ENCODE measurements at regions not wholly inside any gene's neighbourhood (a gene's known extent, or its start where the extent isn't known, plus 50 kb on each side); places are given as distances from the start of the nearest gene placed in this dataset.

- H3K4me3 ChIP-seq (ENCODE audit: low read depth, low read length): no peak overlapping the region
- H3K27ac ChIP-seq (ENCODE audit: low read depth, low read length): no peak overlapping the region
- no peaks in the 10 kb centered on the region for H3K4me1 ChIP-seq (ENCODE audit: control insufficient read depth, insufficient read depth, low read length)
- H3K9ac ChIP-seq (ENCODE audit: low read depth, low read length): no peak overlapping the region
- no peaks in the 10 kb centered on the region for H3K36me3 ChIP-seq (ENCODE audit: control insufficient read depth, insufficient read depth, low read length)
- H3K27me3 ChIP-seq (ENCODE audit: control insufficient read depth, insufficient read depth, low read length): no peaks in the 10 kb centered on the region
- H3K9me3 ChIP-seq (ENCODE audit: control insufficient read depth, insufficient read depth, low read length): no peaks in the 10 kb centered on the region
Measured at GRCh38 chr2:238633426-238634328, 206.9 kb downstream of the ASB1 start.

DNA sequence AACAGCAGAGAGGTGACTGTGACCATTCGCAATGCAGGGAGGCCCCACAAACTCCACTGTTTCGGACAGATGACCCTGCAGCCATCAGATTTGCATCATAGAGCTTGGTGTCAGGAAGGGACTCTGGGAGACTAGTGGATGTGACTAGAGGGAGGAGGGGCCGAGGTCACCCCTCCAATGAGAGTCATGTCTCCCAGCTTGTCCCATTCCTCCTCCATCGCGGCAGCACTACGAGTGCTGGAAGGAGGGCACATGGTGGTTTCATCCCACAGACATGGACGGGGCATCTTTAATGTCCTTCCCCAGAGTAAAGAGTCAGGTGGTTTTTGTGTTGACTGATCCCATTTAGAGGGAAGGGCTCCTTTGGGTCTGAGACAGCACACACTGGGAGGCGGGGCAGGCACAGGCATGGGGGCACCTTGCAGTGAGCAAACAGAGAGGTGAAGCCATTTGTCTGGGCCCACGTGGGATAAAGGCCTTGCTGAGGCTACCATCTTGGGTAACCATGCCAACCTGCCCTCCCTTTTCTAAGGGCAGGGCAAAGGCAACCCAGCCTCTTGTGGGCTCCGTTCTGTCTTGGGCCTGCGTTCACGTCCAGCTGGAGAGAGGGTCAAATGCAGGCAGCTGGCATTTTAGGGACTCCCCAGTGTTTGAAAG, 208.1 kb downstream of the ASB1 start:
- H3K4me1 ChIP-seq (ENCODE audit: control insufficient read depth, insufficient read depth, low read length): no peaks in the 10 kb centered on the region
- H3K36me3 ChIP-seq (ENCODE audit: control insufficient read depth, insufficient read depth, low read length): no peaks in the 10 kb centered on the region
- H3K9ac ChIP-seq (ENCODE audit: low read depth, low read length): no peak overlapping the region
- no peaks in the 10 kb centered on the region for H3K9me3 ChIP-seq (ENCODE audit: control insufficient read depth, insufficient read depth, low read length)
- no peak overlapping the region for H3K27ac ChIP-seq (ENCODE audit: low read depth, low read length)
- no peak overlapping the region for H3K4me3 ChIP-seq (ENCODE audit: low read depth, low read length)
- no peaks in the 10 kb centered on the region for H3K27me3 ChIP-seq (ENCODE audit: control insufficient read depth, insufficient read depth, low read length)

DNA sequence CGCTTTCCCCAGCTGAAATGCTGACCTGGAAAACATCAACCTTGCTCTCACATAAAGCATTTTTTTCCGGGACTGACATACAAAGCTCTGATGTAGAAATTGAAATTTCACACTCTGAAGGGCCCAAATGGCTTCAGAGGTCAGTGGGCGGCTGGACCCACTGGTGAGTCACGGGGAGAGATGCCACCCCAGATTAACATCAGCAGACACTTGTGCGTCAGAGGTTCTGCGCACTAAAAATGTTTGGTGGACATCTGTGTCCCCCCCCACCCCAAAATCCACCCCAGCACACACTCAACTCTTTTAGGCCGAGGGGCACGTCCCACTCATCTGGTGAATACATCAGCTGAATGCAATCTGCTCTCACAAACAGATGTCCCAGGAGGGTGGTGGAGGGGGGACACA, 208.9 kb downstream of the ASB1 start:
- Histone ChIP-seq H3K36me3 (ENCODE audit: control insufficient read depth, insufficient read depth, low read length) (no peaks in the 10 kb centered on the region), H3K27ac (ENCODE audit: low read depth, low read length) (no peak overlapping the region), H3K4me1 (ENCODE audit: control insufficient read depth, insufficient read depth, low read length) (no peaks in the 10 kb centered on the region), H3K9me3 (ENCODE audit: control insufficient read depth, insufficient read depth, low read length) (no peaks in the 10 kb centered on the region), H3K9ac (ENCODE audit: low read depth, low read length) (no peak overlapping the region), H3K4me3 (ENCODE audit: low read depth, low read length) (no peak overlapping the region), H3K27me3 (ENCODE audit: control insufficient read depth, insufficient read depth, low read length) (no peaks in the 10 kb centered on the region)

- Histone ChIP-seq H3K27me3 (ENCODE audit: control insufficient read depth, insufficient read depth, low read length) (no peaks in the 10 kb centered on the region), H3K9me3 (ENCODE audit: control insufficient read depth, insufficient read depth, low read length) (no peaks in the 10 kb centered on the region), H3K36me3 (ENCODE audit: control insufficient read depth, insufficient read depth, low read length) (no peaks in the 10 kb centered on the region), H3K9ac (ENCODE audit: low read depth, low read length) (no peak overlapping the region), H3K4me1 (ENCODE audit: control insufficient read depth, insufficient read depth, low read length) (no peaks in the 10 kb centered on the region), H3K4me3 (ENCODE audit: low read depth, low read length) (no peak overlapping the region), H3K27ac (ENCODE audit: low read depth, low read length) (no peak overlapping the region)
Measured at GRCh38 chr2:238636269-238637073, 209.7 kb downstream of the ASB1 start.

GRCh38 chr2:238638100-238638981, 209.5 kb upstream of the TWIST2 start:
- no peak overlapping the region for H3K9ac ChIP-seq (ENCODE audit: low read depth, low read length)
- no peaks in the 10 kb centered on the region for H3K27me3 ChIP-seq (ENCODE audit: control insufficient read depth, insufficient read depth, low read length)
- no peaks in the 10 kb centered on the region for H3K4me1 ChIP-seq (ENCODE audit: control insufficient read depth, insufficient read depth, low read length)
- no peaks in the 10 kb centered on the region for H3K9me3 ChIP-seq (ENCODE audit: control insufficient read depth, insufficient read depth, low read length)
- no peak overlapping the region for H3K4me3 ChIP-seq (ENCODE audit: low read depth, low read length)
- no peak overlapping the region for H3K27ac ChIP-seq (ENCODE audit: low read depth, low read length)
- H3K36me3 ChIP-seq (ENCODE audit: control insufficient read depth, insufficient read depth, low read length): no peaks in the 10 kb centered on the region

DNA sequence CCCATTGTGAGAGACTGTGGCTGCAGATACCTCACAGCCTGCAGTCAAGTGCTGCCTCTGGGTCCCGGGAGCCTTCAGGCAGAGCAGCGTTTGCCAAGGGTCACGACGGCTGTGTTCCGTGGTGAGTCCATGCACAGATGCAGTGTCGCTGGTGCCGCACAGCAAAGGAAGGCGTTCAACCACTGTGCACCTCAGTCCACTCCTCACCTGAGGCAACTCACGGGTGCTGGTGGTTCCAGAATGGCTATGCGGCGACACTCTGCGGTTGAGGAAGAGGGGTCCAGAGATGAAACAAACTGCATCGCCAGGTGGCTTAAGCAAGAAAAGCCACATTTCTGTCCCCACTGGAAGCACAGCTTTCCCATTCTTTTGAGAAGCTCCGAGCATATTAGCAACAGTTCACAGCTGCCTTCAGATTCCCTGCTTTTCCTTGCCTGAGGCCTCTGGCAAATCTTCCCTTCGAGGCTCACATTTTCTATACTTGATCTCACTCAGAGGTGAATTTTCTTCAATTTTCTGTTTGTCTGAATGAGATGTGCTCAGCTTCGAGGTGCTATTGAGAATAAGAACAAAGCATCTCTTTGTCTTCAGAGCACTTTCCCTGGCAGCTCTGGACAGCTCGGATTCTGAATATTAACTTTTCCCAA, 208.8 kb upstream of the TWIST2 start:
- Histone ChIP-seq H3K9ac (ENCODE audit: low read depth, low read length) (no peak overlapping the region), H3K27ac (ENCODE audit: low read depth, low read length) (no peak overlapping the region), H3K9me3 (ENCODE audit: control insufficient read depth, insufficient read depth, low read length) (no peaks in the 10 kb centered on the region), H3K27me3 (ENCODE audit: control insufficient read depth, insufficient read depth, low read length) (no peaks in the 10 kb centered on the region), H3K4me1 (ENCODE audit: control insufficient read depth, insufficient read depth, low read length) (no peaks in the 10 kb centered on the region), H3K36me3 (ENCODE audit: control insufficient read depth, insufficient read depth, low read length) (no peaks in the 10 kb centered on the region), H3K4me3 (ENCODE audit: low read depth, low read length) (no peak overlapping the region)

DNA sequence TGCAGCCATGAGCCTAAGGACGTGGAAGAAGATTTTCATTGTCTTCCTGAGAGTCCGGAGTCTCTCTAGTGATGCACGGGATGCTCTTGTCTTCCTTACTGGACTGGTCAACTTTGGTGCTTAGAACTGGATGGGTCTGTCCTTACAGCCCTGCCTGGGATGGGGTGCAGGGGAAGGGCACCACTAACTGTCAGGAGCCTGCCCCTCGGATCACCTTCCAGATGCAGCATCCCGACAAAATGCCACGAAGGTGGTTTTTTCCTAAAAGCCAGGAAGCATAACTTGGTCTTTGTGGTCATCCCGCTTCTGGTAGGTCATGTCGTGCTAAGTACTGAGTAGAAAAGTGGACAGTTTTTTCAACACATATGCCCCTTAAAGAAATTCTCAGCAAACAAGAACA, 207.4 kb upstream of the TWIST2 start:
- no peaks in the 10 kb centered on the region for H3K9me3 ChIP-seq (ENCODE audit: control insufficient read depth, insufficient read depth, low read length)
- no peaks in the 10 kb centered on the region for H3K36me3 ChIP-seq (ENCODE audit: control insufficient read depth, insufficient read depth, low read length)
- no peak overlapping the region for H3K4me3 ChIP-seq (ENCODE audit: low read depth, low read length)
- no peaks in the 10 kb centered on the region for H3K4me1 ChIP-seq (ENCODE audit: control insufficient read depth, insufficient read depth, low read length)
- H3K27ac ChIP-seq (ENCODE audit: low read depth, low read length): no peak overlapping the region
- H3K9ac ChIP-seq (ENCODE audit: low read depth, low read length): no peak overlapping the region
- no peaks in the 10 kb centered on the region for H3K27me3 ChIP-seq (ENCODE audit: control insufficient read depth, insufficient read depth, low read length)

DNA sequence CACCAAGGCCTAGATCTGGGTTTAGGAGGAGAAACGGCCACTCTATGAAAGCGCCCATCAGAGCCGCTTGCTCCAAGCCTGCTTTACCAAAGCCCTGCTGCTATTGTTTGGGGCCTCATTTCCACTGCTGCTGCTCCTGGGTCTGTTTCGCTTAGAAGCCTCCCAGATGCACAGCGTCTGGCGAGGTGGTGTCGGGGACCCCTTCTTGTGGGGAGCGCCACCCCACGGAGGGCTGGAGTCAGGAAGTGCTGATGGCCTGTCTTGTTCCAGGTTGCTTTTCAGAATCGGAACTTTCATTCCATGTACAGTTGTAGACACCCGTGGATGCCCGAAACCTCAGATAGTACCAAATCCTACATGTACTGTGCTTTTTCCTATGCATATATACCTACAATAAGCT, 204.9 kb upstream of the TWIST2 start:
- Histone ChIP-seq H3K27me3 (ENCODE audit: control insufficient read depth, insufficient read depth, low read length) (no peaks in the 10 kb centered on the region), H3K4me3 (ENCODE audit: low read depth, low read length) (no peak overlapping the region), H3K9ac (ENCODE audit: low read depth, low read length) (no peak overlapping the region), H3K36me3 (ENCODE audit: control insufficient read depth, insufficient read depth, low read length) (no peaks in the 10 kb centered on the region), H3K4me1 (ENCODE audit: control insufficient read depth, insufficient read depth, low read length) (no peaks in the 10 kb centered on the region), H3K9me3 (ENCODE audit: control insufficient read depth, insufficient read depth, low read length) (no peaks in the 10 kb centered on the region), H3K27ac (ENCODE audit: low read depth, low read length) (no peak overlapping the region)

DNA sequence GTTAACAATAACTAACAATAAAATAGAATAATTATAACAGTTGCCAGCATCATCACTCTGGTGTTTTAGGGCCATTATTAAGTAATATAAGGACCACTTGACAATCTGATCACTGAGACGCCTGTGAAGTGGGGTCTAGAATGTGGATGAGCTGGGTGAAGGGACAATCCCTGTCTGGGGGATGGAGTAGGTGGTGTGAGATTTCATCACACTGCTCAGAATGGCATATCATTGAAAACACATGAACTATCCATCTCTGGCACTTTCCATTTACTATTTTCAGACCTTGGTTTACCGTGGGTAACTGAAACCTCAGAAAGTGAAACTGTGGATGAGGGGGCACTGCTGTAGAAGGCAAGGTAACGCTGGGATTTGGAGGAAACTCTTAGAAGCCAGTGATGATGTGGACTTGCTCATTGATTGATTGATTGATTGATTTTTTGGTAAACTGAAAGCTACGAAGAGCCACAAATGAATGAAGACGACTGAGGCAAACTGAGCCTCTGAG, 204.4 kb upstream of the TWIST2 start:
- Histone ChIP-seq H3K27ac (ENCODE audit: low read depth, low read length) (no peak overlapping the region), H3K4me1 (ENCODE audit: control insufficient read depth, insufficient read depth, low read length) (no peaks in the 10 kb centered on the region), H3K27me3 (ENCODE audit: control insufficient read depth, insufficient read depth, low read length) (no peaks in the 10 kb centered on the region)

More for the DNA sequence above, 204.4 kb upstream of the TWIST2 start:
- H3K4me3 ChIP-seq (ENCODE audit: low read depth, low read length): no peak overlapping the region
- H3K9ac ChIP-seq (ENCODE audit: low read depth, low read length): no peak overlapping the region
- H3K36me3 ChIP-seq (ENCODE audit: control insufficient read depth, insufficient read depth, low read length): no peaks in the 10 kb centered on the region
- no peaks in the 10 kb centered on the region for H3K9me3 ChIP-seq (ENCODE audit: control insufficient read depth, insufficient read depth, low read length)

All from HUES48 (cell line).